ENCODE measurements at regions not wholly inside any gene's neighbourhood (a gene's known extent, or its start where the extent isn't known, plus 50 kb on each side); places are given as distances from the start of the nearest gene placed in this dataset.

GRCh38 chr6:41449399-41450245 is 96.6 kb upstream of the FOXP4 start:
- no peak overlapping the region for H2BK20ac ChIP-seq (ENCODE audit: low read depth, low read length, poor library complexity, severe bottlenecking)
- no peaks in the 10 kb centered on the region for H3K4me1 ChIP-seq (ENCODE audit: insufficient read depth, low read length)
- H3K9me3 Mint-ChIP-seq: no peaks in the 10 kb centered on the region
- H3K4me1 Mint-ChIP-seq: peaks cover 27% of the 10 kb centered on the region in 2 experiments
- no peaks in the 10 kb centered on the region for H3K23me2 ChIP-seq (ENCODE audit: insufficient read length, low read depth, low read length, poor library complexity, severe bottlenecking)
- no peak overlapping the region for H3T11ph ChIP-seq (ENCODE audit: low read length)
- H3K79me2 ChIP-seq (ENCODE audit: insufficient read depth, low read length): no peaks in the 10 kb centered on the region
- H3K9me3 ChIP-seq (ENCODE audit: control insufficient read depth, low read depth, low read length): no peaks in the 10 kb centered on the region
- H3K4me3 Mint-ChIP-seq: no peak overlapping the region
- H3K4me2 ChIP-seq (ENCODE audit: insufficient read depth, insufficient read length, low read length): no peak overlapping the region
- H3K9ac ChIP-seq (ENCODE audit: extremely low read depth, insufficient read length, low read length): no peak overlapping the region
- no peaks in the 10 kb centered on the region for H4K20me1 ChIP-seq (ENCODE audit: control insufficient read depth, insufficient read depth, insufficient read length)
- H3K4ac ChIP-seq (ENCODE audit: low read depth, low read length): no peak overlapping the region
- no peak overlapping the region for H2BK12ac ChIP-seq (ENCODE audit: insufficient read length, low read depth, low read length)
- TF ChIP-seq CTCF (conservative IDR thresholded peaks at IDR 0.05): no peak
- no peak overlapping the region for H2AK5ac ChIP-seq (ENCODE audit: insufficient read length, low read length)
- H2AFZ ChIP-seq (ENCODE audit: low read length): no peak overlapping the region
- no peak overlapping the region for H3K27ac ChIP-seq (ENCODE audit: insufficient read length, low read depth, low read length)
- H4K8ac ChIP-seq (replicated peaks; ENCODE audit: insufficient read length, low read depth, low read length): no peak overlapping the region
- H3K56ac ChIP-seq (ENCODE audit: insufficient read length, low read depth, low read length): no peak overlapping the region
- H4K91ac ChIP-seq (ENCODE audit: insufficient read length, low read depth, low read length): no peak overlapping the region
- H3K27ac Mint-ChIP-seq: no peak overlapping the region
- H3K79me1 ChIP-seq (ENCODE audit: insufficient read depth, low read depth, low read length, poor library complexity, severe bottlenecking): no peaks in the 10 kb centered on the region
- H2BK15ac ChIP-seq (ENCODE audit: low read depth, low read length): no peak overlapping the region
- H3K14ac ChIP-seq (ENCODE audit: insufficient read depth, low read length): no peak overlapping the region
- no peaks in the 10 kb centered on the region for H3K36me3 Mint-ChIP-seq (ENCODE audit: insufficient read depth in 1 of 3, low read depth in 3 of 3)
- no peak for DNase-seq
- no peak overlapping the region for H2BK5ac ChIP-seq (ENCODE audit: insufficient read length, low read length)
- H4K5ac ChIP-seq (ENCODE audit: insufficient read length, low read depth, low read length): no peak overlapping the region
- no peak overlapping the region for H2BK120ac ChIP-seq (ENCODE audit: low read depth, low read length, poor library complexity, severe bottlenecking)
- H3K27me3 ChIP-seq (ENCODE audit: insufficient read depth, low read length): no peaks in the 10 kb centered on the region
- H3K23ac ChIP-seq (ENCODE audit: insufficient read length, low read depth, low read length): no peak overlapping the region
- WGBS (ENCODE audit: extremely low coverage, insufficient read length, low lambda C conversion rate): no CpG with 5 or more reads among the region's 8 CpGs
- H3K18ac ChIP-seq (ENCODE audit: insufficient read length, low read depth, low read length): no peak overlapping the region
- H3K27me3 Mint-ChIP-seq (ENCODE audit: low read depth): peaks cover 73% of the 10 kb centered on the region
